MM.1S (cell line): ENCODE measurements at regions not wholly inside any gene's neighbourhood (a gene's known extent, or its start where the extent isn't known, plus 50 kb on each side); places are given as distances from the start of the nearest gene placed in this dataset.

ENCODE experiments used
- EZH2 ChIP-seq: fragments of 300-600 bp; sonication (generic); optimal IDR thresholded peaks from 2 replicates; pipeline ENCODE3; 2017; ENCODE audit warnings: low read depth, mild to moderate bottlenecking, antibody characterized with exemption, low read length, mixed read lengths
- TF ChIP-seq, protein P1 (sequence below): fragments of 300-600 bp; sonication (generic); IDR thresholded peaks from 2 replicates; pipeline ENCODE4 v1.5.1; 2016; ENCODE audit warnings: antibody characterized with exemption, low read length, mixed read lengths

DNA sequence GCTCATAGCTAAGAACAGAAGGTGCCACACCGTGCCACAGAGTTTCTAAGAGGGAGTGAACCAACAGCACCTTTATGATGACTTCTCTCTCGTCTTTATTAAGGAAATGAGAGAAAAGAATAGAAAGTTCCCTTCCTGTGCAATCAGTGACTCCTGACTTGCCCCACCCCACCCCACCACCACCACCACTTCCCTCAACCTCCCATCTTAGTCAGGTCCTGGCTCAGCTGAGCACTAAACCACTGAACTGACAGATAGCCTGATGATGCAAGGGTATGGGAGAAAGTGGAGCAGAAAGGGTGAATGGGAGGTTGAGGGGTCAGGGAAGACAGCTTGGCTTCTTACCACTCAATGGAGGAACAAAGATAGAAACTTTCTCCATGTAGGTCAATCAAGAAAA is 75.2 kb upstream of the RMDN2 start:
- TF ChIP-seq, protein P1, sequence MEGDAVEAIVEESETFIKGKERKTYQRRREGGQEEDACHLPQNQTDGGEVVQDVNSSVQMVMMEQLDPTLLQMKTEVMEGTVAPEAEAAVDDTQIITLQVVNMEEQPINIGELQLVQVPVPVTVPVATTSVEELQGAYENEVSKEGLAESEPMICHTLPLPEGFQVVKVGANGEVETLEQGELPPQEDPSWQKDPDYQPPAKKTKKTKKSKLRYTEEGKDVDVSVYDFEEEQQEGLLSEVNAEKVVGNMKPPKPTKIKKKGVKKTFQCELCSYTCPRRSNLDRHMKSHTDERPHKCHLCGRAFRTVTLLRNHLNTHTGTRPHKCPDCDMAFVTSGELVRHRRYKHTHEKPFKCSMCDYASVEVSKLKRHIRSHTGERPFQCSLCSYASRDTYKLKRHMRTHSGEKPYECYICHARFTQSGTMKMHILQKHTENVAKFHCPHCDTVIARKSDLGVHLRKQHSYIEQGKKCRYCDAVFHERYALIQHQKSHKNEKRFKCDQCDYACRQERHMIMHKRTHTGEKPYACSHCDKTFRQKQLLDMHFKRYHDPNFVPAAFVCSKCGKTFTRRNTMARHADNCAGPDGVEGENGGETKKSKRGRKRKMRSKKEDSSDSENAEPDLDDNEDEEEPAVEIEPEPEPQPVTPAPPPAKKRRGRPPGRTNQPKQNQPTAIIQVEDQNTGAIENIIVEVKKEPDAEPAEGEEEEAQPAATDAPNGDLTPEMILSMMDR: no peak
- no peak for TF ChIP-seq EZH2
